Esophagus muscularis mucosa (tissue), 4 donors: ENCODE measurements at regions not wholly inside any gene's neighbourhood (a gene's known extent, or its start where the extent isn't known, plus 50 kb on each side); places are given as distances from the start of the nearest gene placed in this dataset.

Experiments used
- DNase-seq: peaks from one replicate; pipeline ENCODE4 v3.0.0-alpha.2; 2017; ENCODE audit errors: extremely low spot score
- H3K27ac ChIP-seq, 4 donors: fragments of 200-600 bp; sonication (generic); replicated peaks in 1 of 4; 1 replicate in 3 of 4; 2 replicates in 1 of 4; pipeline ENCODE4 v1.5.1; 2016 to 2019; ENCODE audit warnings: mild to moderate bottlenecking in 1 of 4
- H3K27me3 ChIP-seq, 4 donors: fragments of 200-600 bp; sonication (generic); one replicate each; pipeline versions ENCODE4 v1.5.1 to v1.6.0; 2016 to 2019
- H3K36me3 ChIP-seq, 4 donors: fragments of 200-600 bp; sonication (generic); one replicate each; pipeline ENCODE4 v1.5.1; 2016 to 2019
- H3K4me1 ChIP-seq, 4 donors: fragments of 200-600 bp; sonication (generic); one replicate each; pipeline ENCODE4 v1.5.1; 2016 to 2019
- H3K4me3 ChIP-seq, 4 donors: fragments of 200-600 bp; sonication (generic); 1 replicate in 2 of 4; 2 replicates in 2 of 4; pipeline ENCODE4 v1.5.1; 2016 to 2019; ENCODE audit warnings: mild to moderate bottlenecking in 4 of 4, moderate library complexity in 1 of 4
- H3K9me3 ChIP-seq, 4 donors: fragments of 200-600 bp; sonication (generic); 1 replicate in 3 of 4; 2 replicates in 1 of 4; pipeline ENCODE4 v1.5.1; 2016 to 2019
- CTCF ChIP-seq, 3 experiments: fragments of 200-600 bp in 2 of 3; fragments of 450-650 bp in 1 of 3; sonication (generic) in 2 of 3; IDR thresholded peaks; one replicate each; pipeline ENCODE4 v1.5.1; 2017 to 2019; ENCODE audit warnings: antibody characterized with exemption in 3 of 3, mild to moderate bottlenecking in 2 of 3, moderate library complexity in 1 of 3
- EP300 ChIP-seq: sonication (generic); formaldehyde crosslinking; IDR thresholded peaks from one replicate; pipeline ENCODE4 v1.6.1; 2017; ENCODE audit warnings: antibody characterized with exemption
- POLR2A ChIP-seq: fragments of 450-650 bp; IDR thresholded peaks from one replicate; pipeline ENCODE4 v1.6.1; 2017; ENCODE audit warnings: antibody characterized with exemption, moderate library complexity, mild to moderate bottlenecking, low read depth
- POLR2AphosphoS5 ChIP-seq, 2 donors: sonication (generic); formaldehyde crosslinking; IDR thresholded peaks; one replicate each; pipeline ENCODE4 v1.6.1; 2017; ENCODE audit warnings: antibody characterized with exemption in 2 of 2
- WGBS: methylation state at CpG from one replicate; pipeline ENCODE4 v1.1.5; 2018; 5-methylcytosine and 5-hydroxymethylcytosine counted together
- intact Hi-C: fragments of 100-400 bp; cut with DNase I; formaldehyde crosslinking; loops from one replicate; pipeline ENCODE4 v1.15.1; 2023

- DNase-seq, result no peak
- Histone ChIP-seq H3K4me1 (peaks cover 3 to 33% (median 20%) of the 10 kb centered on the region in 4 donors), H3K9me3 (no peaks in the 10 kb centered on the region), H3K4me3 (no peak overlapping the region), H3K27me3 (no peaks in the 10 kb centered on the region), H3K36me3 (no peaks in the 10 kb centered on the region), H3K27ac (peak overlapping the region in 3 of 4 donors; percentile 1 to 45 (median 41))
- no peak for TF ChIP-seq EP300
- no peak for TF ChIP-seq POLR2A
- TF ChIP-seq CTCF (IDR thresholded peaks at IDR 0.05), result no peak
- no peak for TF ChIP-seq POLR2AphosphoS5 (IDR thresholded peaks at IDR 0.05)
- intact Hi-C loops, result no loop called here
- 38% methylated on average over 3 of the region's 3 CpGs for WGBS
These were observed 318.5 kb upstream of the SEMA3A start for GRCh38 chr7:84513061-84513460.

- TF ChIP-seq POLR2A (no peak), EP300 (no peak), POLR2AphosphoS5 (IDR thresholded peaks at IDR 0.05) (no peak), CTCF (IDR thresholded peaks at IDR 0.05) (no peak)
- Histone ChIP-seq H3K4me3 (no peak overlapping the region), H3K27me3 (no peaks in the 10 kb centered on the region), H3K4me1 (peaks cover 3 to 33% (median 23%) of the 10 kb centered on the region in 4 donors), H3K9me3 (no peaks in the 10 kb centered on the region), H3K36me3 (no peaks in the 10 kb centered on the region), H3K27ac (no peak overlapping the region)
- intact Hi-C loops, result no loop called here
- no peak for DNase-seq
- 93% methylated on average over 1 of the region's 1 CpG for WGBS
These were observed 317.5 kb upstream of the SEMA3A start for GRCh38 chr7:84512055-84512454.

GRCh38 chr7:84510505-84510904 is 315.9 kb upstream of the SEMA3A start:
- Histone ChIP-seq H3K36me3 (no peaks in the 10 kb centered on the region), H3K4me3 (no peak overlapping the region), H3K27ac (peak overlapping the region; percentile 29 to 55 (median 42)), H3K4me1 (peaks cover 3 to 32% (median 23%) of the 10 kb centered on the region in 4 donors), H3K27me3 (no peaks in the 10 kb centered on the region), H3K9me3 (no peaks in the 10 kb centered on the region)
- WGBS, result 20% methylated on average over 1 of the region's 1 CpG
- TF ChIP-seq POLR2AphosphoS5 (IDR thresholded peaks at IDR 0.05) (no peak), EP300 (no peak), CTCF (IDR thresholded peaks at IDR 0.05) (no peak), POLR2A (no peak)
- intact Hi-C loops, result no loop called here
- DNase-seq, result no peak

GRCh38 chr7:84509522-84509921 is 314.9 kb upstream of the SEMA3A start:
- no peak for DNase-seq
- no peak overlapping the region for H3K4me3 ChIP-seq
- H3K27me3 ChIP-seq, result no peaks in the 10 kb centered on the region
- intact Hi-C loops, result no loop called here
- H3K36me3 ChIP-seq, result no peaks in the 10 kb centered on the region
- H3K9me3 ChIP-seq, result no peaks in the 10 kb centered on the region
- H3K27ac ChIP-seq, result peak overlapping the region in 1 of 4 donors; percentile 29
- TF ChIP-seq CTCF (IDR thresholded peaks at IDR 0.05), result no peak
- no peak for TF ChIP-seq EP300
- TF ChIP-seq POLR2AphosphoS5 (IDR thresholded peaks at IDR 0.05), result no peak
- TF ChIP-seq POLR2A, result no peak
- H3K4me1 ChIP-seq, result peaks cover 3 to 27% (median 19%) of the 10 kb centered on the region in 4 donors
- 68% methylated on average over 1 of the region's 1 CpG for WGBS

- Histone ChIP-seq H3K9me3 (no peaks in the 10 kb centered on the region), H3K27me3 (no peaks in the 10 kb centered on the region), H3K4me3 (no peak overlapping the region), H3K27ac (peak overlapping the region in 1 of 4 donors; percentile 5), H3K4me1 (peaks cover 3 to 22% (median 15%) of the 10 kb centered on the region in 4 donors), H3K36me3 (no peaks in the 10 kb centered on the region)
- WGBS, result 78% methylated on average over 4 of the region's 4 CpGs
- intact Hi-C loops, result no loop called here
- DNase-seq, result no peak
- TF ChIP-seq CTCF (IDR thresholded peaks at IDR 0.05), result no peak
- no peak for TF ChIP-seq POLR2A
- no peak for TF ChIP-seq EP300
- no peak for TF ChIP-seq POLR2AphosphoS5 (IDR thresholded peaks at IDR 0.05)
These were observed 314.0 kb upstream of the SEMA3A start for GRCh38 chr7:84508606-84509005.
